ENCODE measurements at regions not wholly inside any gene's neighbourhood (a gene's known extent, or its start where the extent isn't known, plus 50 kb on each side); places are given as distances from the start of the nearest gene placed in this dataset.

DNA sequence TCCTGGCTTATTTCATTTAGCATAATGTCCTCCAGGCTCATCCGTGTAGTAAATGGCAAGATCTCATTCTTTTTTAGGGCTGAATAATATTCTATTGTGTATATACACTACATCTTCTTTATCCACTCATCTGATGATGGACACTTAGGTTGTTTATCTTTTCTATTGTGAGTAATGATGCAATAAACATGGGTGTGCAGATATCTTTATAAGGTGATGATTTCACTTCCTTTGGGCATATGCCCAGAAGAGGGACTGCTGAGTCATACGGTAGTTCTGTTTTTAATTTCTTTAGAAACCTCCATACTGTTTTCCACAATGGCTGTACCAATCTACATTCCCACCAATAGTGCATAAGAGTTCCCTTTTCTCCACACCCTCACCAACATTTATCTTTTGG, 317.6 kb upstream of the CNKSR2 start:
- Histone ChIP-seq H3K36me3 (no peaks in the 10 kb centered on the region), H3K9me3 (peaks cover 5 to 31% (median 21%) of the 10 kb centered on the region in 8 donors), H3K4me3 (no peak overlapping the region), H3K27ac (no peak overlapping the region), H3K4me1 (no peaks in the 10 kb centered on the region), H3K27me3 (replicated peaks in 1 of 7) (no peaks in the 10 kb centered on the region)
- no peak for DNase-seq
- TF ChIP-seq POLR2A (IDR thresholded peaks at IDR 0.05) (no peak), POLR2AphosphoS5 (IDR thresholded peaks at IDR 0.05) (no peak)
- TF ChIP-seq, protein P1, sequence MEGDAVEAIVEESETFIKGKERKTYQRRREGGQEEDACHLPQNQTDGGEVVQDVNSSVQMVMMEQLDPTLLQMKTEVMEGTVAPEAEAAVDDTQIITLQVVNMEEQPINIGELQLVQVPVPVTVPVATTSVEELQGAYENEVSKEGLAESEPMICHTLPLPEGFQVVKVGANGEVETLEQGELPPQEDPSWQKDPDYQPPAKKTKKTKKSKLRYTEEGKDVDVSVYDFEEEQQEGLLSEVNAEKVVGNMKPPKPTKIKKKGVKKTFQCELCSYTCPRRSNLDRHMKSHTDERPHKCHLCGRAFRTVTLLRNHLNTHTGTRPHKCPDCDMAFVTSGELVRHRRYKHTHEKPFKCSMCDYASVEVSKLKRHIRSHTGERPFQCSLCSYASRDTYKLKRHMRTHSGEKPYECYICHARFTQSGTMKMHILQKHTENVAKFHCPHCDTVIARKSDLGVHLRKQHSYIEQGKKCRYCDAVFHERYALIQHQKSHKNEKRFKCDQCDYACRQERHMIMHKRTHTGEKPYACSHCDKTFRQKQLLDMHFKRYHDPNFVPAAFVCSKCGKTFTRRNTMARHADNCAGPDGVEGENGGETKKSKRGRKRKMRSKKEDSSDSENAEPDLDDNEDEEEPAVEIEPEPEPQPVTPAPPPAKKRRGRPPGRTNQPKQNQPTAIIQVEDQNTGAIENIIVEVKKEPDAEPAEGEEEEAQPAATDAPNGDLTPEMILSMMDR (IDR thresholded peaks at IDR 0.05 in 8 of 11, conservative IDR thresholded peaks at IDR 0.05 in 3 of 11), result no peak
- intact Hi-C loops (cut with DNase I; ENCODE audit: low total_unique reads), result no loop called here
- 74 to 90% (median 82%) methylated on average over 2 of the region's 2 CpGs for WGBS, 5 donors

DNA sequence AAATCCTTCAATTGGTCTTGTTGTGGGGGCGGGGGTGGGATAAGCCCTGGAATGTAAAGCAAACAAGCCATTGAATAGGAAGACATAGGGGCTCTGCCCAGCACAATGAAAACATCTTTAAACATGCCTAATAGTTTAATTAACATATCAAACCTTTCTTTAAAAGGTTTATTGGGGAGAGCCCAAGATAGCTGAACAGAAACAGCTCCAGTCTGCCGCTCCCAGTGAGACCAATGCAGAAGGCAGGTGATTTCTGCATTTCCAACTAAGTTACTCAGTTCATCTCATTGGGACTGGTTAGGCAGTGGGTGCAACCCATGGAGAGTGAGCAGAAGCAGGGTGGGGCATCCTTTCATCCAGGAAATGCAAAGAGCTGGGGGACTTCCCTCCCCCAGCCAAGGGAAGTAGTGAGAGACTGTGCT, 327.2 kb upstream of the CNKSR2 start:
- Histone ChIP-seq H3K9me3 (no peaks in the 10 kb centered on the region), H3K4me1 (no peaks in the 10 kb centered on the region), H3K27ac (no peak overlapping the region), H3K27me3 (replicated peaks in 1 of 7) (peaks cover 0 to 5% (median 0%) of the 10 kb centered on the region in 7 donors), H3K36me3 (no peaks in the 10 kb centered on the region), H3K4me3 (no peak overlapping the region)
- intact Hi-C loops (cut with DNase I; ENCODE audit: low total_unique reads), result no loop called here
- no peak for TF ChIP-seq POLR2A (IDR thresholded peaks at IDR 0.05)
- no peak for TF ChIP-seq POLR2AphosphoS5 (IDR thresholded peaks at IDR 0.05)
- TF ChIP-seq, protein P1 (IDR thresholded peaks at IDR 0.05 in 8 of 11, conservative IDR thresholded peaks at IDR 0.05 in 3 of 11), result no peak
- WGBS, 5 donors, result 30 to 67% (median 48%) methylated on average over 2 of the region's 2 CpGs
- DNase-seq, result no peak

DNA sequence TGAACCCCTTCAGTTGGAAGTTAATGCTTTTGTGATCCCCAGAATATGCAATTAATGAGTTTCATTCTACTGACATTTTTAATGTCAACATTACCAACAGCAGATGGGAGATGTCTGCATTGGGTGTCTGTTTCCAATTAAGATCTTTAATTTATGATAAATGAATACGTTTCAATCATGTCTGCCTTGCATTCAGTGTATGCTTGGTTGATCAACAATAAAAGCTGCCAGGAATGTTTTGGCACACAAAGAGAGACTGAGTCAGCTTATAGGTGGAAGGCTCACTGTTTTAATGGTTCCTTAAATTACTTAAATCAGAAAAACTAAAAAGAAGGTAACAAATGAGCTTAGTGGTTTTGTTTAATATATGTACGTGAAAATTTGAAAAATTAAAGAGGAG, 359.9 kb upstream of the CNKSR2 start:
- TF ChIP-seq POLR2A (IDR thresholded peaks at IDR 0.05) (no peak), POLR2AphosphoS5 (IDR thresholded peaks at IDR 0.05) (no peak)
- TF ChIP-seq, protein P1 (IDR thresholded peaks at IDR 0.05 in 8 of 11, conservative IDR thresholded peaks at IDR 0.05 in 3 of 11), result no peak
- peaks cover 0 to 19% (median 0%) of the 10 kb centered on the region in 8 donors for H3K9me3 ChIP-seq
- H3K36me3 ChIP-seq, result no peaks in the 10 kb centered on the region
- intact Hi-C loops (cut with DNase I; ENCODE audit: low total_unique reads), result no loop called here
- no peak overlapping the region for H3K27ac ChIP-seq
- H3K4me3 ChIP-seq, result no peak overlapping the region
- WGBS, 5 donors, result 47 to 68% (median 66%) methylated on average over 2 of the region's 2 CpGs
- no peaks in the 10 kb centered on the region for H3K27me3 ChIP-seq (replicated peaks in 1 of 7)
- DNase-seq, result no peak
- H3K4me1 ChIP-seq, result no peaks in the 10 kb centered on the region

DNA sequence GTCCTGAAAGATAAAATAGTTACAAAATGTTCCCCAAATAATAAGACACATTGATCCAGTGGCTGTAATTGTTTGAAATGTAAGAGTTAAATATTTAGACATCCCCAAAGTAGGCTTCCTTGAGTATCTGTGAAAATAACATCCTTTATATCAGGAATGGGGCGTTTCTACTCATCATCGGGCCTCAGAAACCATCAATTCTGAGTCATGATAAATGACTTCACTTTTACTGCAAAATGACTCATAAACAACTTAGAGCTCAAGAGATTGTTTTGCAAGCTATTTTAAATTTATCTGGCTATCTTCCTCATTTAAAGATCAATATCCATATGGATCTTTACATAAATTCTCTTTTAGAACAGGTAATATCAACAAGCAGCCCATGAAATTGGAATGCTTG, 369.4 kb upstream of the CNKSR2 start:
- 68 to 77% (median 72%) methylated on average over 2 of the region's 2 CpGs for WGBS, 5 donors

More for the DNA sequence above, 369.4 kb upstream of the CNKSR2 start:
- H3K36me3 ChIP-seq, result no peaks in the 10 kb centered on the region
- H3K9me3 ChIP-seq, result no peaks in the 10 kb centered on the region
- no peaks in the 10 kb centered on the region for H3K4me1 ChIP-seq
- TF ChIP-seq, protein P1 (IDR thresholded peaks at IDR 0.05 in 8 of 11, conservative IDR thresholded peaks at IDR 0.05 in 3 of 11), result no peak
- TF ChIP-seq POLR2AphosphoS5 (IDR thresholded peaks at IDR 0.05), result no peak
- intact Hi-C loops (cut with DNase I; ENCODE audit: low total_unique reads), result no loop called here
- no peak overlapping the region for H3K4me3 ChIP-seq
- no peak for DNase-seq
- no peak overlapping the region for H3K27ac ChIP-seq
- no peaks in the 10 kb centered on the region for H3K27me3 ChIP-seq (replicated peaks in 1 of 7)

Data from spleen (tissue), 11 donors.